KBM-7 (cell line): ENCODE measurements at regions not wholly inside any gene's neighbourhood (a gene's known extent, or its start where the extent isn't known, plus 50 kb on each side); places are given as distances from the start of the nearest gene placed in this dataset.

ENCODE experiments used
- DNase-seq: peaks from one replicate; pipeline ENCODE4 v3.0.0-alpha.2; 2015
- in situ Hi-C: fragments of 300-500 bp; cut with MboI; formaldehyde crosslinking; loops from 2 replicates; pipeline ENCODE4 v1.14.3; 2020; ENCODE audit warnings: low sequenced_read_pairs, low pct_unique_long_range_greater_than_20kb, mixed read lengths

- in situ Hi-C loops: no loop called here
- DNase-seq: no peak
Measured at GRCh38 chr5:148937830-148938521, 111.6 kb downstream of the ADRB2 start.

- DNase-seq: no peak
- in situ Hi-C loops: no loop called here
Measured at GRCh38 chr5:148938522-148938882, 112.1 kb downstream of the ADRB2 start.

GRCh38 chr5:148939676-148940075, 113.3 kb downstream of the ADRB2 start:
- in situ Hi-C loops: no loop called here
- no peak for DNase-seq

GRCh38 chr5:148941810-148942209, 115.4 kb downstream of the ADRB2 start:
- in situ Hi-C loops: no loop called here

GRCh38 chr5:148949841-148950470, 112.9 kb downstream of the SH3TC2 start:
- in situ Hi-C loops: loop anchor here (10.0 to 25.0 kb wide), 2 partner anchors 162 to 215 kb away; no protein-coding TSS in a partner anchor
- DNase-seq: no peak

More at GRCh38 chr5:148941810-148942209, 115.4 kb downstream of the ADRB2 start:
- DNase-seq: no peak

GRCh38 chr5:148950471-148950863, 112.4 kb downstream of the SH3TC2 start:
- no peak for DNase-seq
- in situ Hi-C loops: loop anchor here (10.0 to 25.0 kb wide), 2 partner anchors 162 to 216 kb away; no protein-coding TSS in a partner anchor

GRCh38 chr5:148950892-148951291, 112.0 kb downstream of the SH3TC2 start:
- in situ Hi-C loops: loop anchor here (10.0 to 25.0 kb wide), 2 partner anchors 161 to 216 kb away; no protein-coding TSS in a partner anchor

GRCh38 chr5:148951612-148952011, 111.2 kb downstream of the SH3TC2 start:
- in situ Hi-C loops: loop anchor here (10.0 to 25.0 kb wide), 2 partner anchors 161 to 217 kb away; no protein-coding TSS in a partner anchor
- no peak for DNase-seq

More at GRCh38 chr5:148950892-148951291, 112.0 kb downstream of the SH3TC2 start:
- no peak for DNase-seq

- in situ Hi-C loops: loop anchor here (10.0 to 25.0 kb wide), 2 partner anchors 160 to 217 kb away; no protein-coding TSS in a partner anchor
- no peak for DNase-seq
Measured at GRCh38 chr5:148952097-148952867, 110.6 kb downstream of the SH3TC2 start.

GRCh38 chr5:148953711-148954110, 109.2 kb downstream of the SH3TC2 start:
- in situ Hi-C loops: loop anchor here (10.0 to 25.0 kb wide), 2 partner anchors 159 to 219 kb away; no protein-coding TSS in a partner anchor
- no peak for DNase-seq
